HT1080 (cell line): ENCODE measurements at regions not wholly inside any gene's neighbourhood (a gene's known extent, or its start where the extent isn't known, plus 50 kb on each side); places are given as distances from the start of the nearest gene placed in this dataset.

Experiments used
- DNase-seq: peaks from one replicate; pipeline ENCODE4 v3.0.0-alpha.2; 2015; ENCODE audit warnings: low read depth

DNA sequence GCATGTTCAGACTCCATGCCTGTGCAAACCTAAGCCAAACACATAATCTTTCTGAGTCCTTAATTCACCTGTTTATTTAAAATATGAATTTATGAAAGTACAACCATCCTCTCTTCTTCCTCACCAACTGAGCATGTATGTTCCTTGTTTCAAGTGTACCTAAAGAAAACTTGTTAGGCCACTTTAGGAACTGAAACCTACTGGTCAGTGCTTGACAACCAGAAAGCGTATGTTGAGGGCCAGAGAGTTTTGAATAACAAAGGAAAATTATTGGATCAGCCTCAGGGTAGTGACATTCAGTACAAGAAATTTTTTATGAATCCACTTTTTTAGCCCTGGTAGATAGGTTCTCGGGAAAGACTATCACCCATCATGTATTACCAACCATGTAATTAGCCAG, 847.6 kb upstream of the CELF4 start:
- DNase-seq: no peak

DNA sequence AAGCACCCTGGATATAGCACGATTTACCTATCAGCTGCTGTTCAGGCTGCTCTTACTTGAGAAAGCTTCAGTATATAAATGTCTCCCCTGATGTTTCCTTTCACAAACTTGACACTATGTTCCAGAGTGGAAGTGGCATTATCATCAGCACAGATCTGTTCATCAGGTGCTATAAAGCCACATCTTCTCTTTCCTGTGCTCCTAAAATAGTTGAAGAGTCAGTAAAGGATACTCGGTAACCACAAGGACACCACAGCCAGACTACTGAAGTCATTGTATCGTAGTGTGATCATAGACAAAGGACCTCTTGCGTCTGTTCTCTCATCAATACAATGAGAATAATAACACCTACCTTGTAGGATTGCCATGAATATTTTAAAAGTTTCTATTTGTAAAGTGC, 841.0 kb upstream of the CELF4 start:
- DNase-seq: no peak

- DNase-seq: no peak
Measured at GRCh38 chr18:38402509-38402908, 836.9 kb upstream of the CELF4 start.

DNA sequence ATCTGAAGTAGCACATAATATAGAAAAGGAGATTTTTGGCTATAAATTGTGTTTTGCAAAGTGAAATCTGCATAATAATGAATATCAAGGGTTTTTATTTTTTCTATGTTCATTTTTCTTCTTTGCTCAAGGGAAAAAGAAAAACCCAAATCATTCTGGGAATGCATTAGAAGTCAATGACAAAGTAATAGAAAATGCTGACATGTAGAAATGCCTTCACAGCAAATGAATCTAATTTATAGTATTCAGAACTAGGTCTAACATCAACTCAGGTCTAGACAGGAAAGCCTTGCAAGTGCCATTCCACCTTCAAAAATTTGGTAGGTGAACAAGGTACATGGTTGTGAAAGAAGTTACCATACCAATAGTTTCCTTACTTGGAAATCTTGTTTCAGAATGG, 831.5 kb upstream of the CELF4 start:
- no peak for DNase-seq

DNA sequence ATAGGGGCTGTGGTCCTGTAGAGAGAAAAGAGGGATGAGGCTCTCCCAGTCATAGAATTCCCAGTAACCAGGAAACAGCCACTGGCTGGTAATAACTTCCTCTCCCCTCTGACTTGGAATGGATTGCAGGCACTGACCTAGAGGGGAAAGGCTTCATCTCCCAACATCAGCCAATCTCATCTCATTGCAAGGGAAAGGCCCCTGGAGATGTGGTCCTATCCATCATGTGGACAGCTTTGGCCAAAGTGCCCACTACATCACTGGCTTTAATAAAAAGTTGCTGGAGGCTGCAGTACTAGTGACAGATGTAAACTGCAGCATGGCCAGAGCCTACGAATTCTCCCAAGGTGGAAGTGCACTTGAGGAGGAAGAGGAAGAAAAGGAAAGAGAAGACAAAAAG, 820.5 kb upstream of the CELF4 start:
- DNase-seq: no peak

- peak; percentile 19 for DNase-seq
Measured at GRCh38 chr18:38369772-38370690, 804.4 kb upstream of the CELF4 start.

- DNase-seq: peak; percentile 10
Measured at GRCh38 chr18:38368886-38369285, 803.3 kb upstream of the CELF4 start.

GRCh38 chr18:38368246-38368645, 802.6 kb upstream of the CELF4 start:
- DNase-seq: no peak

- no peak for DNase-seq
Measured at GRCh38 chr18:38367473-38367872, 801.9 kb upstream of the CELF4 start.

GRCh38 chr18:38362286-38362792, 796.7 kb upstream of the CELF4 start:
- no peak for DNase-seq

DNA sequence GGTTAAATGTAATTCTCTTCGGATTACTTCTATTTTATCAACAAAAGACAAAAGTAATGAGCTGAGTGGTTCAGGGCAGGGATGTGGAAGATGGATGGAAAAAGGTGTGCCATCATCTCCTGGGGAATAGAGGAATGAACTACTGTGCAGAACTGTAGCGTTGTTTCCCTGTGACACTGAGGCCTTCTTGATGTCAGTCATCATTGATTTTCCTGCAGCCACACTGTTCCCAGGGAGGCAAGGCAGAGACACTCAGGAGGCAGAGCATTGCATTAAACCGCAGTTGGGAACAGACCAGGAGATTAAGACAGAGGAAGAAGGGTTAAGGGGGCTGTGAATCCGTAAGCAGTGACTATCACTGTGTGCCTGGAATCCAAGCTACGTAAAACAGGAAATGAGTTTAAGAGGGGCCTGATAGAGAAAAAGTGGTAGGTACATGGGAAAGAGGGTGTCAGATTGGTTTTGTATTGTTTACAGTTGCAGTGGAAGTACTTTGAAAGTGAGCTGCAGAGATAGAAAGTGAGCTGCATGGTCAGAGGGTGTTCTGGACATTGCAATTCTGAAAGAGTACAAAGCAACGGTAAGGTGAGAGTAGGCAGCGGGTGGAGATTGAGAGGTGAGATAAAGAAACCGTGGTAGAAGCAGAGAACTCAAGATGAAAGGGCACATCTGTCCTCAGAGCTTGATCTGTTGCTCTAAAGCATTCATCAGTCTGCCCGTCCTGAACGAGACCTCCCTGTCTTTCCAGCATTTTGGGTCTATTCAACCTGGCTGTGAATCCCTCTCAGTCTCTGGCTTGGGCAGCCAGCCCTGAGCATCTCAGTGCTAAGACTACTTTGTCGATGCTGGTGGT, 793.4 kb upstream of the CELF4 start:
- no peak for DNase-seq

DNA sequence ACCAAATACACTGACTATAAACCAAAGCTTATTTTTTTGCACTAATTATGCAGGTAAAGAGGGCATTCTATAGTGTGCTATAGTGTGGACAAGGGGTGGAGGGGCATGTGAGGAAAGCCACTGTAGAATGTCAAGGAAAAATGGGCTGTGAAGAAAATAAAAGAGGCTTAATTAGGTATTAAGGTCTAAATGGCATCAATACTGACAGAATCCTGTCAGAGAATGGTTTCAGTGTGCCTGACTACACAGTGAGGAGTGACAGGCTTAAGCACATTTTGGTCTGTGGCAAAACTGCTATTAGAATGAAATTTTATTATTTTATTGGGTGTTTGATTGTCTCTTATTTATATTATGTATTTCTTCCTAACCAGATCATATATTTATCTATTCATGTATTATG, 787.6 kb upstream of the CELF4 start:
- no peak for DNase-seq

GRCh38 chr18:38350141-38350540, 784.5 kb upstream of the CELF4 start:
- no peak for DNase-seq

DNA sequence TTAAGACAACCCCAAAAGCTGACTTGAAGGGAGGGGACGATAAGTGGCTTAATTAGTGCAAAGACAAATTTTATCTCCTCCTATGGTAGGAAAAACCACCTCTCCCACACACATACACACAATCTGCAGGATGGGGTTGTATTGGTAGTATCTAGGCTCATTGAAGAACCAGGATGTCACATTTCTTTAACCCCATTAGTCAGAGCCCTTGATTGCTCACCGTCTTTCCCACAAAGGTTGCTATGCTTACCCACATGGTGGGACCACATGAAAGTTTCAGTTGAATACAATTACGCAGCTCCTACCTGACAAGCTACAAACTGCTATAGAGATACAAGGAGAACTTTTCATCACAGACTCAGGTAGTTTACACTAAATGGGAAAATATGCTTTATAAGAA, 765.0 kb upstream of the CELF4 start:
- peak; percentile 49 for DNase-seq

- no peak for DNase-seq
Measured at GRCh38 chr18:38329145-38329544, 763.5 kb upstream of the CELF4 start.

GRCh38 chr18:38322206-38322605, 756.6 kb upstream of the CELF4 start:
- DNase-seq: no peak

GRCh38 chr18:38321262-38321661, 755.7 kb upstream of the CELF4 start:
- no peak for DNase-seq

DNA sequence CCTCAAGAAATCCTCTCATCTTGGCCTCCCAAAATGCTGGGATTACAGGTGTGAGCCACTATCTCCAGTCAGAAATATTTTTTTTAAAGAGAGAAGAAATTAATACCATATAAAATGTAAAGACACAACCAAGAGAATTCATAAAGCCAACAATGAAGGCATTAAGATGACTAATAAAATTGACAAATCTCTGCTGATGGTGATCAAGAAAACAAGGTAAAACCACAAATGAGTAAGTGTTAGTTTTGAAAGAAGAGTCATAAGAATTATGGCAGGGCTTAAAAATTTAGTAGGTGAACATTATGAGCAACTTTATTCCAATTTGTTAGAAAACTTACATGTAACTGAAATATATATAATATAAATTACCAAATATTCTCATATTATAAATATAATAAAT, 752.8 kb upstream of the CELF4 start:
- no peak for DNase-seq

- no peak for DNase-seq
Measured at GRCh38 chr18:38313831-38314230, 748.2 kb upstream of the CELF4 start.

GRCh38 chr18:38312532-38312931, 746.9 kb upstream of the CELF4 start:
- DNase-seq: no peak

DNA sequence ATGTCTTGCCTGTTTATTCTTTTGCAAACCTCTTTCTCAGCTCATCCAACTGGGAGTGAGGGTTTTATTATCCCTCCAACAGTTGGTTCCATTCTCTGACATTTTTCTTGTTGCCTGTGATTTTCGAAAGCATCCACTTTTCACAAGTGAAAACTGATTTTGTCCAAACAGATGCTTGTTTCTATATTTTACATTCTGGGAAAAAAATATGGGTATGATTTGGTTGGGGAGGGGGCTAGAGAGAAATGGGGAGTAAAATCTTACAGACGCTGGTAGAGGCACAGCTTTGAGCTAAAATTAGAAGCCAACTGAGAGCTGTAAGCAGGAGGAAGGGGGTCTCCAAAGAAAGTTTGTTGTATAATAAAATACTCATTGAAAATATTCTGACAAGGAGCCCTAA, 745.3 kb upstream of the CELF4 start:
- no peak for DNase-seq

- DNase-seq: no peak
Measured at GRCh38 chr18:38307914-38308313, 742.3 kb upstream of the CELF4 start.
